GM19025 (cell line): ENCODE measurements at regions not wholly inside any gene's neighbourhood (a gene's known extent, or its start where the extent isn't known, plus 50 kb on each side); places are given as distances from the start of the nearest gene placed in this dataset.

Source experiments
- ATAC-seq: cut with Tn5 transposase; IDR thresholded peaks from one replicate; pipeline ENCODE4 v1.9.1; 2021; ENCODE audit warnings: mild to moderate bottlenecking, low read depth, moderate library complexity; ENCODE audit not compliant: unreplicated experiment

DNA sequence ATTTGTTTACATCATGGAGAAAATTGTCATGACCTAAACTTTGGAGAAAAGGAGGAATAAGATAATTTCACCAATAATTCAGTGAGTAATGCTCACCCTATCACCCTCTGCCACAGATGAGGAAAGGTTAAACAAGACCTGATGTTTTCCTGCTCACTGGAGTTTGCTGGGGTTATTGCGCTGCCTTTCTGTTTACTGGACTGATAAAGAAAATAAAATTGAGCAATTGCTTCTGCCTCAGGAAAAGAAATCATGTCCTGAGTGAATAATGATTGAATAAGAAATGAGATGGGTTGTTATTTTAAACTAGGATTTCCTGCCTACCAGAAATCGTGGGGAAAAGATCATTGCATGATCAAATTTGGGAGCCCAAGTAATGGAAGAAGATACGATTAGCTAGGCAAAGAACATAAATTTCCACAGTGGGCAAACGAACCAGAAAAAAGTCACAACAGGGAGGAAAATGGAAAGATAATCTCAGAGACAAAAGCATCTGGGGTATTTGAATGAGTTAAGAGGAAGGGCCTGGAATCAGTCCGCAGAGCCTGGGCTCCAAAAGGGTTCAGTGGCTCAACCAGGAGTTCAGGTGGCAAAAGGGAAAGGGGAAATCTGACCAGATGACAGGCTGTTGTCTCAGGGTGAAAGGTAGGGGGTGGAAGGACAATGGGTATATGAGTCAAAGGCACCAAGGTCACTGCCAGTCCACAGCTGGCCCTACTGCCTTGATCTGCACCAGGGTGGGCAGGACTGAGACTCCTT lies 146.8 kb downstream of the FAM43A start:
- no peak for ATAC-seq

- ATAC-seq, result no peak
Observed at GRCh38 chr3:194833114-194833910, 147.6 kb downstream of the FAM43A start.

- ATAC-seq, result no peak
Observed at GRCh38 chr3:194836661-194837060, 151.0 kb downstream of the FAM43A start.

- no peak for ATAC-seq
Observed at GRCh38 chr3:194837457-194838127, 151.9 kb downstream of the FAM43A start.

GRCh38 chr3:194838236-194838635 lies 152.6 kb downstream of the FAM43A start:
- no peak for ATAC-seq

DNA sequence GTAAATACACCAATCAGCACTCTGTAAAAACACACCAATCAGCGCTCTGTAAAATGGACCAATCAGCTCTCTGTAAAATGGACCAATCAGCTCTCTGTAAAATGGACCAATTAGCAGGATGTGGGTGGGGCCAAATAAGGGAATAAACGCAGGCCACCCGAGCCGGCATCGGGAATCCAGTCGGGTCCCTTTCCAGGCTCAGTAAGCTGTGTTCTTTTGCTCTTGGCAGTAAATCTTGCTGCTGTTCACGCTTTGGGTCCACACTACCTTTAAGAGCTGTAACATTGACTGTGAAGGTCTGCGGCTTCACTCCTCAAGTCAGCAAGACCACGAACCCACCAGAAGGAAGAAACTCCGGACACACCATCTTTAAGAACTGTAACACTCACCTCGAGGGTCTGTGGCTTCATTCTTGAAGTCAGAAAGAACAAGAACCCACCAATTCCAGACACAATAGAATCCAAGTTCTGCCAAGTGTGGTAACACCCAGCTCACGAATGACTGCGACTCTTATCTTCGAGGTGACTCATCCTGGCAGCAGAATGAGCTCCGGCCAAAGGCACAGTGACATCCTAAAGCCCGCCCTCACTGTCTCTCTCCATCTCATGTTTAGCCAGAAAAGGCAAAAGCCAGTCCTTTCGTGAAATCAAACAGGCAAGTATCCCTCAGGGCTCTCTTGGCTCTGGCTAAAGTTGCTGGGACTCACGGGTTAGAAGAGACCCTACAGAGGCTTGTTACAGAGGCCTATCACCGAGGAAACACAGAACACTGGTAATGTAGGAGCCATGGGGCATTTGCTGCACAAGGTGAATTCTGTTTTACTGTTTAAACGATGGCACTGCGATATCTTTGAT lies 155.2 kb downstream of the FAM43A start:
- no peak for ATAC-seq

- ATAC-seq, result no peak
Observed at GRCh38 chr3:194841515-194841841, 155.8 kb downstream of the FAM43A start.

GRCh38 chr3:194843556-194843955 lies 157.9 kb downstream of the FAM43A start:
- no peak for ATAC-seq

DNA sequence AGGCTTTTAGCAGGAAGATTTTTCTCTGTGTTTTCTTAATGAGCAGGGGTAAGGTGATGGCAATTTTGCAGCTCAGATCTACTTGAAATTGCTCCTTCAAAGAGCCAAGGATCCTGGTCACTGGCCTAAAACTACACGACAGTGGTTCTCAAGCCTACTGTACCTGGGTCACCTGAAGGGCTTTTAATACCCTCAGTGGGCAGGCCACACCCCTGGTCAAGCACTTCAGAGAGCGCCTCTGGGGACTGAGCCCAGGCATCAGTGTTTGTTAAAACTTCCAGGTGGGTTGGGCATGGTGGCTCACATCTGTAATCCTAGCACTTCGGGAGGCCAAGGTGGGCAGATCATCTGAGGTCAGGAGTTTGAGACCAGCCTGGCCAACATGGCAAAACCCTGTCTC lies 158.4 kb downstream of the FAM43A start:
- no peak for ATAC-seq

DNA sequence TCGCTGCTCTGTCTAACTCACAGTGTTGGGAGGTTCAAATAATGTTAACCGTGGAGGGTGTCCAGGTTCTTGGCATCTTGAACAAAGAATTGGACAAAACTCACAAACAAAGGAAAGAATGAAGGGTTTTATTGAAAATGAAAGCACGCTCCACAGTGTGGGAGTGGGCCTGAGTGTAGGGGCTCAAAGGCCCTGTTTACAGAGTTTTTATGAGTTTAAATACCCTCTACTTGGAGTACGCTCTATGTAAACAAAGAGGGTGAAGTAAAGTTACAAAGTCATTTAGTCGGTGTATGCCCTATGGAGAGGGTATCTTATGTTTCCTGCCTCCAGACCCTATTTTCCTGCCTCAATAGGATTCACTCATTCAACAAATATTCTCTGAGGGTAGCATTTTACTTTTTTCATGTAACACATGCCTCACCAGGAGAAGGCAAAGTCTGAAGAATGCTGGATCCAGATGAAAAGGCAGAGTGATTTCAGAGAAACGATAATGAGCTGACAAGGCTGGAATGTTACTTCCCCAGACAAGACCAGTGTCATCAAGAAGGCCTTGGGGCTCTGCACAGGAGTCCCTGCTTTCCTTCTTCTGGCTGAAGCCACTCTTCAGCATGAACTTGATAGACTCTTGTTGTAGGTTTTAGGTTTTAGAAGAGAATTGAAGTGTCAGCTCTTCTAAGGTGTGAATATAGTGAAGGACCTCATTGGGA lies 163.6 kb downstream of the FAM43A start:
- ATAC-seq, result no peak

GRCh38 chr3:194851254-194851653 lies 165.6 kb downstream of the FAM43A start:
- ATAC-seq, result no peak

GRCh38 chr3:194851941-194852340 lies 166.3 kb downstream of the FAM43A start:
- no peak for ATAC-seq

DNA sequence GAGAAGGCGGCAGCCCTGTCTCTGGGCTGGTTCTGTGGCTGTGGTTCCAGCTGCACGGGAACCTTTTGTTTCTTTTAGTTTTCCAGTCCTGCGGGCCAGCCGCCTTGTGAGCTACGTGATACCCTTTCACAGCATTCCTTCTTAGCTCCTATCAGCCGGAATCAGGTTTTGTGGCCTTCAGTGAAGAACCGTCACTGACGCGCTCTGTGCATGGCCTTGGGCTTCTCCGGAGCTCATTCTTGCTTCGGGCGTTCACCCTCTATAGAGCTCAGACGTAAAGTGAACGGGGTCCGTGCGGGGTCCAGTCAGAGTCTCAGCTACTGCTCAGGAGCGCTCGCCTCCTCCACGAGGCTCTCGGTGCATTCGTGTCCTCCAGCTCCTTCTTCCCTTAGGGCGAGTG lies 166.7 kb downstream of the FAM43A start:
- no peak for ATAC-seq

DNA sequence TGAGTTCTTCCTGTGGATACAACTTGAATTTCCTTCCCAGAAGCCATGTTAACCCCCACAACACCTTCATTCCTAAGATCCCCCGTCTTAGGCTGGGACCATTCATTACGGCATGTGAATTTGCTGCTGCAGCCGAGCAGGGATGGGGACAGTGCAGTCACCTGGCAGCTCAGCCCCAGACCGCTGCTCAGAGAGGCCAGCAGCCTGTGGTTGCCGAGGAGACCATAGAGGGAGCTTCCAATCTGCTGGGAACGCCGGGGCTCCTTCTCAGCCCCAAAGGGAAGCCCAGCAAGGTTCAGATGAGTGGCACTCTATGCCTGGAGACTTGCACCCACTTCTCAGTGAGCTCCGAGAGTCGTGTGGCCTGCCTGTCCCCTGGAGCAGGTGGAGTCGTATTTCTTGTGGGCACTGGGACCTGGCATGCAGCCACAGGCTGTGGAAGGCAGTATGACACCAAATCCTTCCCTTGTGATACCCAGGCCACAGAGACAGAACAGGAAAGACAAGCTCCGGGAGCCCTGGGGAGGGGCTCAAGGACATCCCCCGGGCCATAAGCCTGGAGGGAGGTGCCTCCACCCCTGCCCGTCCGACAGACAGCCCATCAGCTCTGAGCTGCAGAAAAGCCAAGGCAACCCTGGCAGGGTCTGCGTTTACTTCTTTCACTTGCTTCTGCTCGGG lies 167.3 kb downstream of the FAM43A start:
- ATAC-seq, result no peak

GRCh38 chr3:194854206-194854605 lies 168.5 kb downstream of the FAM43A start:
- no peak for ATAC-seq

DNA sequence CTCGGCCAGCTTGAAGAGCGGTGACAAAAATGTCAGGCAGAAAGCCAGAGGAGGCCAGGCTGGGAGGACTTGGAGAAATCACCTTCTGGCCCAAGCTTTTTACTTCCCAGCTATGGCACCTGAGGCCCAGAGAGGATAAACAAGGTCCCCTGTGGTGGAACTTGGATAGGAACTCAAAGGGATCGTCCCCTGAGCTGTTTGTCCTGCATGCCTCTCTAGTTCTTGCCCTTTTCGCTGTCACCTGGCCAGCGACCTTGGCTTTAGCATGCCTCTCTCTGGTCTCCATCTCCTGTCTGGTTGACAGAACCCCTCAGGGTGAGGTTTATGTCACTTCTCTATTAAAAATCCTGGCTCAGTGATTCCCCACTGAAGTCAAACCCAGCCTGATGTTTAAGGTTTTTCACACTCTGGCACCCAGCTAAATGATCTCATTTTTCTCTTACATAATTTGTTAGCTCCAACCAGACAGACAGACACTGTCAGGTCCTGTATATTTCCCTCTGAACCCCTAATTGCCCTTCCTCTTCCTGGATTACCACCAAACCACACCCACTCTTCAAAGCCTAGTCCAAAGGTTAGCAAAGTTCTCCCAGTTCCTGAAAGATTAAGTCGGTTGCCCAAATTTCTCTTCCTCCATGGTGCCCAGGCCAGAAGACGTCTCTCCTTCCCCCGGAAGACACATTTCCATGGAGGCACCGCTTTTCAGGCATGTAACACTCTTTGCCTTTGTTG lies 169.1 kb downstream of the FAM43A start:
- ATAC-seq, result no peak

- no peak for ATAC-seq
Observed at GRCh38 chr3:194856296-194856695, 170.6 kb downstream of the FAM43A start.

DNA sequence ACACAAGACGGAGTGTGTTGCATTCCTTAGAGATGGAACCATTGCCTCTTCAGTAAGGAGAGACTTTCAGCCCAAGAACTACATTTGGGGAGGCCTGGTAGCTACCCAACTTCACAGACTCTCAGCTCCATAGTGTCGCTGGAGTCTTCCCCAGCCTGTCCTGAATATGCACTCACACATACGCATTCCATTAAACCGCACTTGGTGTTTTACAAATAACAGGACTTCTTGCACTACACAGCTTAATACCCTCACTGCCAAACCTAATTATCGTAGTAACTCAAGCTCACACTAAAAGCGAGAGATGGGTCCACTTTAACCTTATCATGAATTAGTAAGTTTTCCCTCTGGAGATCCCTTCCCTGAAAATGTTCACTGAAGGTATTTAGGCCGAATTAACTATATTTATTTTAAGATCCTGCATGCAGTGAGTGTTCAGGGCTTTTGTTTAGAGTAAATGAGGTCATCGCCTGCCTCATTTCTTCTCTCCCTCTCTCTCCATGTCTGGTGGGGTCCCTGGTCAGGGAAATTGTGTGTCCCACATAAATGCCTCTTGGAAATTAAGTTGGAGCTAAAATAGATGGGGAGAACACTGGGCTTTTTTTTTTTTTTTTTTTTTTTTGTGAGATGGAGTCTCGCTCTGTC lies 171.9 kb downstream of the FAM43A start:
- ATAC-seq, result no peak
